MM.1S (cell line): ENCODE measurements at regions not wholly inside any gene's neighbourhood (a gene's known extent, or its start where the extent isn't known, plus 50 kb on each side); places are given as distances from the start of the nearest gene placed in this dataset.

Experiments
- DNase-seq: peaks from one replicate; pipeline ENCODE4 v3.0.0-alpha.2; 2015
- H2AFZ ChIP-seq: fragments of 300-600 bp; sonication (generic); 2 replicates; pipeline ENCODE4 v1.6.0; 2016; ENCODE audit warnings: antibody characterized with exemption, low read length
- H3F3A ChIP-seq: fragments of 300-600 bp; sonication (generic); 2 replicates; pipeline ENCODE4 v1.6.1; 2016; ENCODE audit warnings: mild to moderate bottlenecking, antibody characterized with exemption, low read length, moderate library complexity, mixed read lengths; ENCODE audit not compliant: insufficient read depth
- H3K27ac ChIP-seq: fragments of 300-600 bp; sonication (generic); 2 replicates; pipeline ENCODE4 v1.5.1; 2016; ENCODE audit warnings: mild to moderate bottlenecking, low read length
- H3K27me3 ChIP-seq: fragments of 300-600 bp; sonication (generic); replicated peaks from 2 replicates; pipeline ENCODE4 v1.6.0; 2016; ENCODE audit warnings: low read length; ENCODE audit not compliant: insufficient read depth
- H3K36me3 ChIP-seq: fragments of 300-600 bp; sonication (generic); replicated peaks from 2 replicates; pipeline ENCODE4 v1.6.1; 2016; ENCODE audit warnings: mild to moderate bottlenecking, low read length, mixed read lengths; ENCODE audit not compliant: insufficient read depth
- H3K4me1 ChIP-seq: fragments of 300-600 bp; sonication (generic); 2 replicates; pipeline ENCODE4 v1.6.1; 2016; ENCODE audit warnings: low read length, mixed read lengths
- H3K4me2 ChIP-seq: fragments of 300-600 bp; sonication (generic); 2 replicates; pipeline ENCODE4 v1.6.0; 2016; ENCODE audit warnings: low read depth, low read length
- H3K4me3 ChIP-seq: fragments of 300-600 bp; sonication (generic); 2 replicates; pipeline ENCODE4 v1.5.1; 2016; ENCODE audit warnings: low read length, mixed read lengths
- H3K79me2 ChIP-seq: fragments of 300-600 bp; sonication (generic); 2 replicates; pipeline ENCODE4 v1.6.1; 2016; ENCODE audit warnings: mixed run types, low read length, mixed read lengths
- H3K9ac ChIP-seq: fragments of 300-600 bp; sonication (generic); 2 replicates; pipeline ENCODE4 v1.6.1; 2016; ENCODE audit warnings: low read length, mixed read lengths
- H3K9me2 ChIP-seq: fragments of 300-600 bp; sonication (generic); replicated peaks from 2 replicates; pipeline ENCODE4 v1.6.1; 2016; ENCODE audit warnings: mild to moderate bottlenecking, low read length, mixed read lengths; ENCODE audit not compliant: insufficient read depth
- H3K9me3 ChIP-seq: fragments of 300-600 bp; sonication (generic); replicated peaks from 2 replicates; pipeline ENCODE4 v1.6.1; 2016; ENCODE audit warnings: mild to moderate bottlenecking, low read length, mixed read lengths; ENCODE audit not compliant: insufficient read depth
- H4K20me1 ChIP-seq: fragments of 300-600 bp; sonication (generic); 2 replicates; pipeline ENCODE4 v1.6.1; 2016; ENCODE audit warnings: mild to moderate bottlenecking, low read length, moderate library complexity, mixed read lengths; ENCODE audit not compliant: insufficient read depth
- CTCF ChIP-seq: fragments of 300-600 bp; sonication (generic); IDR thresholded peaks from 2 replicates; pipeline ENCODE4 v1.5.1; 2016; ENCODE audit warnings: antibody characterized with exemption, low read length, mixed read lengths
- EZH2 ChIP-seq: fragments of 300-600 bp; sonication (generic); optimal IDR thresholded peaks from 2 replicates; pipeline ENCODE3; 2017; ENCODE audit warnings: low read depth, mild to moderate bottlenecking, antibody characterized with exemption, low read length, mixed read lengths
- EZH2phosphoT487 ChIP-seq: fragments of 300-600 bp; sonication (generic); IDR thresholded peaks from 2 replicates; pipeline ENCODE4 v1.6.1; 2018; ENCODE audit warnings: antibody characterized with exemption, low read length

- Histone ChIP-seq H4K20me1 (no peaks in the 10 kb centered on the region), H3K4me2 (no peak overlapping the region), H2AFZ (no peak overlapping the region), H3K27me3 (no peaks in the 10 kb centered on the region), H3K4me1 (no peaks in the 10 kb centered on the region), H3K4me3 (no peak overlapping the region), H3K9ac (no peak overlapping the region), H3K79me2 (no peaks in the 10 kb centered on the region), H3K9me3 (no peaks in the 10 kb centered on the region), H3F3A (no peaks in the 10 kb centered on the region), H3K9me2 (no peaks in the 10 kb centered on the region), H3K36me3 (no peaks in the 10 kb centered on the region), H3K27ac (no peak overlapping the region)
- TF ChIP-seq EZH2 (no peak), EZH2phosphoT487 (no peak), CTCF (no peak)
- no peak for DNase-seq
These were observed 222.4 kb downstream of the ANTXR2 start for GRCh38 chr4:79850626-79851025.

GRCh38 chr4:79848329-79848728, 224.7 kb downstream of the ANTXR2 start:
- H4K20me1 ChIP-seq = no peaks in the 10 kb centered on the region
- H3K4me3 ChIP-seq = no peak overlapping the region
- no peaks in the 10 kb centered on the region for H3F3A ChIP-seq
- TF ChIP-seq EZH2phosphoT487 (no peak), CTCF (no peak), EZH2 (no peak)
- no peak overlapping the region for H3K27ac ChIP-seq
- no peaks in the 10 kb centered on the region for H3K9me3 ChIP-seq
- no peaks in the 10 kb centered on the region for H3K9me2 ChIP-seq
- no peaks in the 10 kb centered on the region for H3K79me2 ChIP-seq
- no peaks in the 10 kb centered on the region for H3K27me3 ChIP-seq
- DNase-seq = no peak
- no peaks in the 10 kb centered on the region for H3K36me3 ChIP-seq
- no peak overlapping the region for H2AFZ ChIP-seq
- no peak overlapping the region for H3K4me2 ChIP-seq
- no peak overlapping the region for H3K9ac ChIP-seq
- no peaks in the 10 kb centered on the region for H3K4me1 ChIP-seq

- H3K9me2 ChIP-seq = no peaks in the 10 kb centered on the region
- no peak overlapping the region for H2AFZ ChIP-seq
- no peaks in the 10 kb centered on the region for H3K36me3 ChIP-seq
- H3K27ac ChIP-seq = no peak overlapping the region
- H3K27me3 ChIP-seq = no peaks in the 10 kb centered on the region
- H3K4me3 ChIP-seq = no peak overlapping the region
- no peaks in the 10 kb centered on the region for H3K79me2 ChIP-seq
- H3K4me2 ChIP-seq = no peak overlapping the region
- H4K20me1 ChIP-seq = no peaks in the 10 kb centered on the region
- H3F3A ChIP-seq = no peaks in the 10 kb centered on the region
- TF ChIP-seq EZH2 = no peak
- TF ChIP-seq CTCF = no peak
- TF ChIP-seq EZH2phosphoT487 = no peak
- no peaks in the 10 kb centered on the region for H3K9me3 ChIP-seq
- no peak for DNase-seq
- no peaks in the 10 kb centered on the region for H3K4me1 ChIP-seq
- H3K9ac ChIP-seq = no peak overlapping the region
These were observed 225.6 kb downstream of the ANTXR2 start for GRCh38 chr4:79847411-79847810.
